Nephron (organoid): ENCODE measurements at regions not wholly inside any gene's neighbourhood (a gene's known extent, or its start where the extent isn't known, plus 50 kb on each side); places are given as distances from the start of the nearest gene placed in this dataset.

Experiments used
- H3K27ac Mint-ChIP-seq, 3 experiments: 2 replicates each; pipeline ENCODE4 v1.8.0; 2020; ENCODE audit warnings: mixed read lengths in 3 of 3, mild to moderate bottlenecking in 2 of 3, moderate library complexity in 1 of 3
- H3K27me3 Mint-ChIP-seq: 2 replicates; pipeline ENCODE4 v1.8.0; 2021; ENCODE audit warnings: low read depth, mild to moderate bottlenecking, moderate library complexity, mixed read lengths
- H3K36me3 Mint-ChIP-seq: 2 replicates; pipeline ENCODE4 v1.8.0; 2020; ENCODE audit warnings: low read depth, mixed read lengths
- H3K4me1 Mint-ChIP-seq: 2 replicates; pipeline ENCODE4 v1.8.0; 2020; ENCODE audit warnings: mixed read lengths
- H3K4me3 Mint-ChIP-seq, 3 experiments: 2 replicates each; pipeline ENCODE4 v1.8.0; 2020; ENCODE audit warnings: mild to moderate bottlenecking in 3 of 3, mixed read lengths in 3 of 3, moderate library complexity in 2 of 3
- H3K9me3 Mint-ChIP-seq: 2 replicates; pipeline ENCODE4 v1.8.0; 2020; ENCODE audit warnings: mixed read lengths
- TF ChIP-seq, protein P1 (sequence below), 3 experiments: fragments of 200-600 bp; sonication (generic); IDR thresholded peaks; one replicate each; pipeline ENCODE4 v1.5.0; 2021; ENCODE audit warnings: antibody characterized with exemption in 3 of 3; ENCODE audit not compliant: unreplicated experiment in 3 of 3

DNA sequence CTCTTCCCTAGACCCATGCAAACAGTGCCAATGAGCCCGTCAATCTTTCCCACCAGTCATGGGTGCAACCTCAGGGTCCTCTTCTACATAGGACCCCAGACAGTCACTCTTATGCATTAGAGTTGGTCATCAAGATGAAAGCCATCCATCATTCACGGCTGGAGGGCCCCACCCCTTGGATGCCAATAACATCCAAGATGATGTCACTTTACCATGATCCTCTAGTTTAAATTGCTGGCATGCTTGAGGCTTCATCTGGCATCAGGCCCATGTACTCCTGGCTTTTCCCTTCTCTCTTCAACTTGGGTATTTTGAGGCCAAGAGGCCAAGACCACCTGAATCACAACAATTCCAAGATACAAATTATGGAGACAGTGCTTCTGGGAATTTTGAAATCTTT lies 91.1 kb upstream of the MAPK4 start:
- H3K9me3 Mint-ChIP-seq: no peaks in the 10 kb centered on the region

DNA sequence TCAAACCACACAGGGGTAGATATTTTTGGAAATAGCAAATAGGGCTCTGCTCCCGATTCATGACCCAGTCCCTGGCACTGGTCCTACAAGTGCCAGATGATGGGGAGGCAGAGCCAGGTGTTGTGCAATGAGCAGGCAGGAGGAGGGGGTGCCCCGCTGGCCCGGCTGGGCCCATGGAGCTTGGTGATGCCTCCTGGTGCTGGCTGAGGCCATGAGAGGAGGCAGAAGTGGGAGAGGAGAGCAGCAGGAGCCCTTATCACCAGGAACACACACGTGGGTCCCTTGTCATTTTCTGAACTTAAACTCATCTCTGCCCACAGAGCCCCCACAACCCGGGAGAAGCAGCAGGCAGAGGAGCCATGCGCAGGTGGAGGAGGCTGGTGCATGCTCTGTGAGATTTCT lies 90.5 kb upstream of the MAPK4 start:
- no peak overlapping the region for H3K27ac Mint-ChIP-seq
- H3K4me3 Mint-ChIP-seq: no peak overlapping the region
- no peaks in the 10 kb centered on the region for H3K36me3 Mint-ChIP-seq
- H3K9me3 Mint-ChIP-seq: no peaks in the 10 kb centered on the region
- no peaks in the 10 kb centered on the region for H3K4me1 Mint-ChIP-seq
- TF ChIP-seq, protein P1, sequence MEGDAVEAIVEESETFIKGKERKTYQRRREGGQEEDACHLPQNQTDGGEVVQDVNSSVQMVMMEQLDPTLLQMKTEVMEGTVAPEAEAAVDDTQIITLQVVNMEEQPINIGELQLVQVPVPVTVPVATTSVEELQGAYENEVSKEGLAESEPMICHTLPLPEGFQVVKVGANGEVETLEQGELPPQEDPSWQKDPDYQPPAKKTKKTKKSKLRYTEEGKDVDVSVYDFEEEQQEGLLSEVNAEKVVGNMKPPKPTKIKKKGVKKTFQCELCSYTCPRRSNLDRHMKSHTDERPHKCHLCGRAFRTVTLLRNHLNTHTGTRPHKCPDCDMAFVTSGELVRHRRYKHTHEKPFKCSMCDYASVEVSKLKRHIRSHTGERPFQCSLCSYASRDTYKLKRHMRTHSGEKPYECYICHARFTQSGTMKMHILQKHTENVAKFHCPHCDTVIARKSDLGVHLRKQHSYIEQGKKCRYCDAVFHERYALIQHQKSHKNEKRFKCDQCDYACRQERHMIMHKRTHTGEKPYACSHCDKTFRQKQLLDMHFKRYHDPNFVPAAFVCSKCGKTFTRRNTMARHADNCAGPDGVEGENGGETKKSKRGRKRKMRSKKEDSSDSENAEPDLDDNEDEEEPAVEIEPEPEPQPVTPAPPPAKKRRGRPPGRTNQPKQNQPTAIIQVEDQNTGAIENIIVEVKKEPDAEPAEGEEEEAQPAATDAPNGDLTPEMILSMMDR (IDR thresholded peaks at IDR 0.05; ENCODE audit: unreplicated experiment in 3 of 3): no peak
- H3K27me3 Mint-ChIP-seq: peaks cover 11% of the 10 kb centered on the region

More for the DNA sequence above, 91.1 kb upstream of the MAPK4 start:
- Mint-ChIP-seq H3K27me3 (peaks cover 11% of the 10 kb centered on the region), H3K36me3 (no peaks in the 10 kb centered on the region), H3K4me3 (no peak overlapping the region), H3K4me1 (no peaks in the 10 kb centered on the region), H3K27ac (no peak overlapping the region)
- TF ChIP-seq, protein P1 (IDR thresholded peaks at IDR 0.05; ENCODE audit: unreplicated experiment in 3 of 3): no peak

DNA sequence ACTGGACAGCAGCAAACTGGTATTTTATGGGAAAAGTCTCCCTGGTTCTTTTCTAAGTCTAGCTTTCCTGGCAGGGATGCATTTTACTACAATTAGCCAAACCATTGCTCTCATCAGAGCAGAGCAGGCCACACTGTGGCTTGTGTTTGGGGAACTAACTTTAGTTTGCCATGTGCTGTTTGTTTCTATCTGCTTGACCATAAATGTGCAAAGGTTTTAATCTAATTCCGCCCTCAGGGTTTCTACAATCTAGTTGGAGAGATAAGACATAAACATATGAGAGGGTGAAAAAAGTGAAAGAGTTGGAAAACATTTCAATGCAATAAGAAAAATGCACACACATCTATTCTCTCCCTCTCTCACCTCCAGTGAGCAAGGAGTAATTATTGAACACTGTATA lies 86.9 kb upstream of the MAPK4 start:
- Mint-ChIP-seq H3K27me3 (peaks cover 15% of the 10 kb centered on the region), H3K4me3 (no peak overlapping the region), H3K36me3 (no peaks in the 10 kb centered on the region), H3K27ac (peak overlapping the region in 1 of 3 experiments; percentile 4), H3K4me1 (no peaks in the 10 kb centered on the region), H3K9me3 (no peaks in the 10 kb centered on the region)
- TF ChIP-seq, protein P1 (IDR thresholded peaks at IDR 0.05; ENCODE audit: unreplicated experiment in 3 of 3): no peak

DNA sequence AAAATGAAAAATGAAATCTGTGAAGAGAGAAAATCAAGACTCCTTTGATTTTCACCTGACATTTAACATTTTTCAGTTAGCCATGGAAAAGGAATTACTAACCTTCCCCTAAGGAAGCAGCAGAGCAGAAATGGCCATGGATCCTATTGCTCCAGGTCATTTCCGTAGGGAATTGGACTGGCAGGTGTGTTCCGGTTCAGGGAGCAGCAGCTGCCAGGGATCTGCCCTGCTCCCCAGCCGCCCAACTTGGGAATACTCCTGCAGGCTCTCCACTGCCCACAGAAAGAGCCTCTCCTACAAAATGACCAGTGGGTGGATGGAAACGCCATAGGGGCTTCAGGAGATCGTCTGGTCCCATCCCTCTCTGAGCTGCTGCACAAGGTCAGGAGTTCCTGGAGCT lies 86.0 kb upstream of the MAPK4 start:
- Mint-ChIP-seq H3K4me1 (no peaks in the 10 kb centered on the region), H3K36me3 (no peaks in the 10 kb centered on the region), H3K27ac (peak overlapping the region in 1 of 3 experiments; percentile 4), H3K27me3 (peaks cover 15% of the 10 kb centered on the region), H3K4me3 (no peak overlapping the region), H3K9me3 (no peaks in the 10 kb centered on the region)
- TF ChIP-seq, protein P1 (IDR thresholded peaks at IDR 0.05; ENCODE audit: unreplicated experiment in 3 of 3): no peak

DNA sequence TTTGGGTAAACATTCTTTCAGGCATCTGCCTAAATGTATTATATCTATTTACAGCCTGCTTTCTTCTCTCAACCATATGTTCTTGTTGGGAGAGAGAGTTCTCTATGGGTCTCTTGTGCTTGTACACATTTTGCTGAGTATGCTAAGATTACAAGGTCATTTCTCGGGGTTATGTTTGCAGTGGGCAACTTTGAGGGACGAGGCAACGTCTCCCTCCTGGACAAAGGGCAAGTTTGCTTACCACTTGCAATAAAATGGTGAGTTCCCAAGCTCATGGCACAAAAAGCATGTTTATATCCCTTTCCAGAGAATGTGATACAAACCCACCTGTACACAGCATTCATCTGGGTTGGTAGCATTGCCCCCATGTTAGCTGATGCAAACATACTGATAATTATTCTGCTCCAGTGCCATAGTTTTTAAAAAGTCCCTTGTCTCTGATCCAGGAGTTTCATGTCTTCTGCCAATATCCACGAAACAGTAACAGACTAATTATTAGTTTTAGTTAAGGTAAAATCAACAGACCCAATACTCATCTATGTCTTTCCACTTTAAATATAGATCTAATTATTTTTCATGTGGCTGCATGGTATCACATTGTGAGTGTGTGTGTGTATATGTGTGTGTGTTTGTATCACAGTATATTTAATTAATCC lies 84.2 kb upstream of the MAPK4 start:
- H3K4me1 Mint-ChIP-seq: no peaks in the 10 kb centered on the region
- H3K4me3 Mint-ChIP-seq: no peak overlapping the region
- peaks cover 9% of the 10 kb centered on the region for H3K27me3 Mint-ChIP-seq
- TF ChIP-seq, protein P1 (IDR thresholded peaks at IDR 0.05; ENCODE audit: unreplicated experiment in 3 of 3): no peak
- no peaks in the 10 kb centered on the region for H3K9me3 Mint-ChIP-seq
- H3K27ac Mint-ChIP-seq: no peak overlapping the region
- no peaks in the 10 kb centered on the region for H3K36me3 Mint-ChIP-seq

DNA sequence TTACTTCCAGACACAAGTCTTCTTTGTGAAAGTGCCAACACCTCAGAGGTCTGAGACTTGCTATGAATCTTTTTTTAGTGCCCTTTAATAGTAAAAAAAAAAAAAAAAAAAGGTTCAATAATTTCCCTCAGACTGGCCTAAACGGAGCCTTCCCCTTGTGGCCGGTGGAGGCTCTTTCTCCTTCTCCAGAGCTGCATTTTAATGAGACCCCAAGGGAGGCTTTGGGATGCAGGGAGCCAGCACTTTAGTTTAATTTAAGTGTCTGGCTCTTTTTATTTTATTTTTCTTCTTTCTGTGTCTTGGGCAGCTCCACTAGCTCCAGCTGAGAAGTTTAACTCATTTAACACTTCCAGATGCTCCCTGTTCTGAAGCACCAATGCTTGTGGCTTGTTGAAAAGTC lies 67.8 kb upstream of the MAPK4 start:
- H3K9me3 Mint-ChIP-seq: peaks cover 6% of the 10 kb centered on the region
- H3K27ac Mint-ChIP-seq: peak overlapping the region in 1 of 3 experiments; percentile 37
- no peaks in the 10 kb centered on the region for H3K4me1 Mint-ChIP-seq
- no peaks in the 10 kb centered on the region for H3K27me3 Mint-ChIP-seq
- no peaks in the 10 kb centered on the region for H3K36me3 Mint-ChIP-seq
- H3K4me3 Mint-ChIP-seq: no peak overlapping the region
- TF ChIP-seq, protein P1 (IDR thresholded peaks at IDR 0.05; ENCODE audit: unreplicated experiment in 3 of 3): no peak
